GM12874 (cell line): ENCODE measurements at regions not wholly inside any gene's neighbourhood (a gene's known extent, or its start where the extent isn't known, plus 50 kb on each side); places are given as distances from the start of the nearest gene placed in this dataset.

ENCODE experiments used
- CTCF ChIP-seq: IDR thresholded peaks from 2 replicates; pipeline ENCODE4 v1.5.1; 2011; ENCODE audit warnings: low read depth, mild to moderate bottlenecking, control low read depth, low read length, moderate library complexity; ENCODE audit not compliant: insufficient read depth

- no peak for TF ChIP-seq CTCF
These were observed 249.7 kb upstream of the FBXO33 start for GRCh38 chr14:39681782-39682399.

- TF ChIP-seq CTCF: no peak
These were observed 248.5 kb upstream of the FBXO33 start for GRCh38 chr14:39680777-39681176.

- TF ChIP-seq CTCF: no peak
These were observed 241.5 kb upstream of the FBXO33 start for GRCh38 chr14:39673734-39674133.

GRCh38 chr14:39673270-39673711 lies 241.1 kb upstream of the FBXO33 start:
- no peak for TF ChIP-seq CTCF

- TF ChIP-seq CTCF: no peak
These were observed 236.2 kb upstream of the FBXO33 start for GRCh38 chr14:39668449-39668848.

GRCh38 chr14:39666386-39666785 lies 234.2 kb upstream of the FBXO33 start:
- TF ChIP-seq CTCF: no peak

GRCh38 chr14:39665075-39665475 lies 232.8 kb upstream of the FBXO33 start:
- TF ChIP-seq CTCF: no peak
